MM.1S (cell line): ENCODE measurements at regions not wholly inside any gene's neighbourhood (a gene's known extent, or its start where the extent isn't known, plus 50 kb on each side); places are given as distances from the start of the nearest gene placed in this dataset.

Experiments used
- EZH2 ChIP-seq: fragments of 300-600 bp; sonication (generic); optimal IDR thresholded peaks from 2 replicates; pipeline ENCODE3; 2017; ENCODE audit warnings: low read depth, mild to moderate bottlenecking, antibody characterized with exemption, low read length, mixed read lengths
- TF ChIP-seq, protein P1 (sequence below): fragments of 300-600 bp; sonication (generic); IDR thresholded peaks from 2 replicates; pipeline ENCODE4 v1.5.1; 2016; ENCODE audit warnings: antibody characterized with exemption, low read length, mixed read lengths

DNA sequence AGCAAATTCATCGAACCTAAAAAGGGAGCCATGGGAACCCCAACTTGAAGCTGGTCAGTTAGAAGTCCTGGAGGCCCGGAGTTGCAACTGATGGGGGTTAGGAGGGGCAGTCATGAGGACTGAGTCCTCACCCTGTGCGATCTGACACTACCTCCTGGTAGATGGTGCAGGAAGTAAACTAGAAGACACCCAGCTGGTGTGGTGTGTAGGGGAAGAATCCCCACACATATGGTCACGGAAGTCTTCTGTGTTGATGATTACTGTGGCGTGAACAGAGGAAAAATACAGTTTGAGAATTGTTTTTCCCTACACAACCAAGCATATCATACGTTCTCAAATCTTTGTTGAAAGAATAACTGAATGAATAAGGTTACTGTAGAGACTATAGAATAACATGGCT is 164.6 kb upstream of the KCTD7 start:
- TF ChIP-seq, protein P1, sequence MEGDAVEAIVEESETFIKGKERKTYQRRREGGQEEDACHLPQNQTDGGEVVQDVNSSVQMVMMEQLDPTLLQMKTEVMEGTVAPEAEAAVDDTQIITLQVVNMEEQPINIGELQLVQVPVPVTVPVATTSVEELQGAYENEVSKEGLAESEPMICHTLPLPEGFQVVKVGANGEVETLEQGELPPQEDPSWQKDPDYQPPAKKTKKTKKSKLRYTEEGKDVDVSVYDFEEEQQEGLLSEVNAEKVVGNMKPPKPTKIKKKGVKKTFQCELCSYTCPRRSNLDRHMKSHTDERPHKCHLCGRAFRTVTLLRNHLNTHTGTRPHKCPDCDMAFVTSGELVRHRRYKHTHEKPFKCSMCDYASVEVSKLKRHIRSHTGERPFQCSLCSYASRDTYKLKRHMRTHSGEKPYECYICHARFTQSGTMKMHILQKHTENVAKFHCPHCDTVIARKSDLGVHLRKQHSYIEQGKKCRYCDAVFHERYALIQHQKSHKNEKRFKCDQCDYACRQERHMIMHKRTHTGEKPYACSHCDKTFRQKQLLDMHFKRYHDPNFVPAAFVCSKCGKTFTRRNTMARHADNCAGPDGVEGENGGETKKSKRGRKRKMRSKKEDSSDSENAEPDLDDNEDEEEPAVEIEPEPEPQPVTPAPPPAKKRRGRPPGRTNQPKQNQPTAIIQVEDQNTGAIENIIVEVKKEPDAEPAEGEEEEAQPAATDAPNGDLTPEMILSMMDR: no peak
- TF ChIP-seq EZH2: no peak
